ENCODE measurements at regions not wholly inside any gene's neighbourhood (a gene's known extent, or its start where the extent isn't known, plus 50 kb on each side); places are given as distances from the start of the nearest gene placed in this dataset.

DNA sequence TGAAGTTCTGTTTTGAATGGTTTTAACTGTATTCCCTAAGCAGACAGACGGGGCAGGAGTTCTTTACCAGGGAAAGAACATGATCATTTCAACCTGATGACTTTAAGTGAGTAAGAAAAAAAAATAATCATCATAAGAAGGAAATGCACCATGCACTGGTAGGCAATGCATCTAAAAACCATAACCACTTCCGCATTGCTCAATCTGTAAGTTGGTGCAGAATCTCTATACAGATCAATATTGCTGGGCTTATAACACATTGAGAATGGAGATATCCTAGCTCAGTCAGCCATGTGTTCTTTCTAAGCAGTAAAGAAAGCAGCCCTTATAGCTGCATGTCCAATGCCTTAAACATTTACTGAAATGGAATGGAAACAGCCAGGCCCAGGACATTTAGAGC is 407.1 kb upstream of the DMAC1 start:
- Histone ChIP-seq H3K27ac (no peak overlapping the region), H3K4me1 (no peaks in the 10 kb centered on the region), H3K9me3 (no peaks in the 10 kb centered on the region), H3K27me3 (no peaks in the 10 kb centered on the region), H3K4me3 (no peak overlapping the region), H3K36me3 (no peaks in the 10 kb centered on the region)
- WGBS, 2 donors, result 48 to 50% methylated on average over 2 of the region's 2 CpGs
- no peak for DNase-seq
- TF ChIP-seq, protein P1, sequence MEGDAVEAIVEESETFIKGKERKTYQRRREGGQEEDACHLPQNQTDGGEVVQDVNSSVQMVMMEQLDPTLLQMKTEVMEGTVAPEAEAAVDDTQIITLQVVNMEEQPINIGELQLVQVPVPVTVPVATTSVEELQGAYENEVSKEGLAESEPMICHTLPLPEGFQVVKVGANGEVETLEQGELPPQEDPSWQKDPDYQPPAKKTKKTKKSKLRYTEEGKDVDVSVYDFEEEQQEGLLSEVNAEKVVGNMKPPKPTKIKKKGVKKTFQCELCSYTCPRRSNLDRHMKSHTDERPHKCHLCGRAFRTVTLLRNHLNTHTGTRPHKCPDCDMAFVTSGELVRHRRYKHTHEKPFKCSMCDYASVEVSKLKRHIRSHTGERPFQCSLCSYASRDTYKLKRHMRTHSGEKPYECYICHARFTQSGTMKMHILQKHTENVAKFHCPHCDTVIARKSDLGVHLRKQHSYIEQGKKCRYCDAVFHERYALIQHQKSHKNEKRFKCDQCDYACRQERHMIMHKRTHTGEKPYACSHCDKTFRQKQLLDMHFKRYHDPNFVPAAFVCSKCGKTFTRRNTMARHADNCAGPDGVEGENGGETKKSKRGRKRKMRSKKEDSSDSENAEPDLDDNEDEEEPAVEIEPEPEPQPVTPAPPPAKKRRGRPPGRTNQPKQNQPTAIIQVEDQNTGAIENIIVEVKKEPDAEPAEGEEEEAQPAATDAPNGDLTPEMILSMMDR (IDR thresholded peaks at IDR 0.05), result no peak
- intact Hi-C loops (cut with DNase I), result no loop called here
- ATAC-seq, result no peak
- FAIRE-seq, result no peak

DNA sequence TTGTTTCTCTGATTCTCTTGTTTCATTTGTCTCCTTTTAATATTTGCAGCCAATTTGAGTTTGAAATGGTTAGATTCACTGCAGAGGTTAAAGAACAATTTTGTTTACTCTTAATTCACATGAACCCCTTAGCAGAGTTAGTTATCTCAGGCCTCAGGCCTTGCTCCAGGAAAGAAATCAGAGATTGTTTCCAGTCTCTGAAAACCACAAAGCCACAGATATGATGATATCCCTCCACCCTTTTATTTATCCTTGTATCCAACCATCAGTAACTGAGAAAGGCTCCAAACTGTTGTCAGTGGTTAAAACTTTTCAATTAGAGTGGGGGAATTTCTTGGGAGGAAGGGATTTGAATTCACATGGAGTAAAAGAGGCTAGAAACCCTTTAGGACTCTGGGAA is 406.0 kb upstream of the DMAC1 start:
- no peak overlapping the region for H3K27ac ChIP-seq
- no peaks in the 10 kb centered on the region for H3K9me3 ChIP-seq
- H3K4me3 ChIP-seq, result no peak overlapping the region
- H3K4me1 ChIP-seq, result no peaks in the 10 kb centered on the region
- no peak for ATAC-seq
- FAIRE-seq, result no peak
- no peaks in the 10 kb centered on the region for H3K36me3 ChIP-seq
- TF ChIP-seq, protein P1 (IDR thresholded peaks at IDR 0.05), result no peak
- intact Hi-C loops (cut with DNase I), result no loop called here
- H3K27me3 ChIP-seq, result no peaks in the 10 kb centered on the region
- DNase-seq, result no peak

DNA sequence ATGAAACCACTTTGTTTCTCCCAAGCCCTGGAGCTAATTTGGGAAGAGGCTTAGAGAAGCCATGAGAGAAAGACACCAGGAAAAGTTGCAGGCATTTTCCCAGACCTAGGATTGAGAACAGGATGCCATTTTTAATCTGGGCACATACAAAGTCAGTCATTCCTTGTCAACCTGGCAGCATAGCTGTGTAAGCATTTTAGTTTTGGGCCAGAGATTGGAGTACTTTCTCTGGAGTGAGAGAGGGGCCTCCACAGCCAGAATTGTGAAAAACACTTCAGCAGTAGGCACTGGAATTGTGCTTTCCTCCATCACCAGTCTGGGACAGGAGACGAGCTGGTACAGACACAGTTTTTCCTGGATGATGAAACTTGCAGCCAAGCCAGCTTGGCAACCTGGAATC is 390.3 kb upstream of the DMAC1 start:
- peaks cover 0 to 4% (median 0%) of the 10 kb centered on the region in 4 donors for H3K9me3 ChIP-seq
- no peaks in the 10 kb centered on the region for H3K36me3 ChIP-seq
- no peaks in the 10 kb centered on the region for H3K27me3 ChIP-seq
- WGBS, 2 donors, result 84 to 92% methylated on average over 1 of the region's 1 CpG
- intact Hi-C loops (cut with DNase I), result no loop called here
- TF ChIP-seq, protein P1 (IDR thresholded peaks at IDR 0.05), result no peak
- H3K4me1 ChIP-seq, result no peaks in the 10 kb centered on the region
- no peak overlapping the region for H3K4me3 ChIP-seq
- no peak overlapping the region for H3K27ac ChIP-seq
- no peak for FAIRE-seq
- ATAC-seq, result no peak
- no peak for DNase-seq

DNA sequence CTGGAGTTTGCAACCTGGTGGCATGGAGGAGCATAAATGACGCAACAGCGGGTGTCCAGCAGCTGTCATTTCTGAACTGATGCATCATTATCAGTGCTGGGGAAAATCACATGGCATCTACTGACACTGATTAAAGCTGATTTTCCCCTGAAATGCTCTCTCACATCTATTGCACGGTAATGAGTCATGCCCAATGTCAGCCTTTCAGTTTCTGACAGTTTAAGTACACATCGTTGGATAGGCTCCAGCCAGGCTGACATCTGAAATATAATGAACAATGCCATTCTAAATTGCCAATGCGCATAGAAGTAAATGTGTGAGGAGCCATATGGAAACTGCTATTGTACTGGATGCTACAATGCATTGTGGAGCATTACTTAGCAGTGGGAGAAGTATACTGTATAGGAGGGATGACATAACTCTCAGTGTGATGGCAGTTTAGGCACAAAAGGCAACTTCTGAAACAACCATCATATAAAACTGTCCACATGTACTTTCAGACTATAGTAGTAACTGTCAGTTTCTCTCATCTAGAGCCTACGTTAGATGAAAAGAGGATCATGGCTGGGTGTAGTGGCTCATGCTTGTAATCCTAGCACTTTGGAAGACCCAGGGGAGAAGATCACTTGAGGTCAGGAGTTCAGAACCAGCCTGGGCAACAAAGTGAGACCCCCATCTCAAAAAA is 389.3 kb upstream of the DMAC1 start:
- H3K36me3 ChIP-seq, result no peaks in the 10 kb centered on the region
- no peak overlapping the region for H3K27ac ChIP-seq
- H3K4me3 ChIP-seq, result no peak overlapping the region
- ATAC-seq (no peak), DNase-seq (no peak), FAIRE-seq (no peak)
- intact Hi-C loops (cut with DNase I), result no loop called here
- H3K27me3 ChIP-seq, result no peaks in the 10 kb centered on the region
- WGBS, 2 donors, result 72 to 78% methylated on average over 6 of the region's 6 CpGs
- no peaks in the 10 kb centered on the region for H3K4me1 ChIP-seq
- peaks cover 0 to 2% (median 0%) of the 10 kb centered on the region in 4 donors for H3K9me3 ChIP-seq
- TF ChIP-seq, protein P1 (IDR thresholded peaks at IDR 0.05), result no peak

DNA sequence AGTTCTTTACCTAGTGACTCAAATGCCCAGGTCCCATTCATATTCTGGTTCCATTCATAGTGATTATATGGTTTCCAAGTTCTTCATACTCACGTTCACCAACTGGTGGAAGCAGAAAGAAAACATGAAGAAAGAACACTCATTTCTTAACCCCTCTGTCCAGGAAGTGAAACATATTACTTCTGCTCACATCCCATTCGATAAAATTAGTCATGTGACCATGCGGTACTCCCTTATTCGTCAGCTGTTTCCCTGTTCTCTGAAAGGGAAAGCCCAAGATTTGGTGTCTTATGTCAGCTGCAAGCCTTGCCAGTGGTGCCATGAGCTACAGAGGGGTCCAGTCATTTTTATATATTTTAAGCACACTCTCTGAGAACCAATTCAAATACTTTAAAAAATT is 387.0 kb upstream of the DMAC1 start:
- FAIRE-seq (no peak), DNase-seq (no peak), ATAC-seq (no peak)
- Histone ChIP-seq H3K4me1 (no peaks in the 10 kb centered on the region), H3K9me3 (no peaks in the 10 kb centered on the region), H3K4me3 (no peak overlapping the region), H3K36me3 (no peaks in the 10 kb centered on the region), H3K27me3 (no peaks in the 10 kb centered on the region), H3K27ac (no peak overlapping the region)
- 80 to 89% methylated on average over 4 of the region's 4 CpGs for WGBS, 2 donors
- intact Hi-C loops (cut with DNase I), result no loop called here
- TF ChIP-seq, protein P1 (IDR thresholded peaks at IDR 0.05), result no peak

Data from pancreas (tissue), 10 donors.